HepG2 (cell line): ENCODE measurements at regions not wholly inside any gene's neighbourhood (a gene's known extent, or its start where the extent isn't known, plus 50 kb on each side); places are given as distances from the start of the nearest gene placed in this dataset.

ENCODE experiments used
- ATAC-seq: fragments of 200-7000 bp; cut with Tn5 transposase; 3 replicates; pipeline ENCODE4 v1.9.1; 2020; ENCODE audit warnings: mild to moderate bottlenecking, moderate library complexity
- BruUV-seq: library from RNA; stranded (reverse); fragments of 400-500 nt; replicated peaks from 2 replicates; lab custom pipeline; 2021; lab: Mats Ljungman, UMichigan
- CTCF ChIA-PET: fragments of 300-600 bp; formaldehyde crosslinking; extraction: SDS; loops from one replicate; lab custom pipeline; 2021; ENCODE audit warnings: low total read pairs, inconsistent platforms, low intra/inter-chr PET ratio; lab: Yijun Ruan, JAX
- POLR2A ChIA-PET: fragments of 350-600 bp; sonication (Branson Sonifier 250); formaldehyde crosslinking; loops from one replicate; lab custom pipeline; 2020; ENCODE audit warnings: antibody characterized with exemption, inconsistent platforms; lab: Yijun Ruan, JAX
- DNase-seq: peaks from one replicate; pipeline ENCODE4 v3.0.0-alpha.2; 2015; ENCODE audit warnings: low spot score
- FAIRE-seq: peaks from 3 replicates; lab custom pipeline; 2011; peaks lifted over from hg19 to GRCh38; lab: Jason Lieb, UNC
- H2AFZ ChIP-seq: one replicate; pipeline ENCODE4 v1.6.1; 2011; ENCODE audit warnings: low read length, inconsistent platforms
- H3K27ac ChIP-seq: fragments of 300-600 bp; 3 replicates; pipeline ENCODE4 v1.8.0; 2011; ENCODE audit warnings: mixed run types, mild to moderate bottlenecking, mixed read lengths, low read length, inconsistent platforms; ENCODE audit not compliant: insufficient read depth; ENCODE audit errors: extremely low read length
- H3K27me3 ChIP-seq, 2 experiments: fragments of 200-600 bp in 1 of 2; 2 replicates in 1 of 2; 3 replicates in 1 of 2; pipeline versions ENCODE4 v1.6.0 to v1.8.0; 2011; ENCODE audit warnings: low read length in 2 of 2, mild to moderate bottlenecking in 2 of 2, moderate library complexity in 2 of 2, inconsistent platforms in 1 of 2; ENCODE audit not compliant: insufficient read depth in 2 of 2, control insufficient read depth in 1 of 2
- H3K36me3 ChIP-seq, 2 experiments: fragments of 200-600 bp in 1 of 2; replicated peaks in 1 of 2; 2 replicates in 1 of 2; 3 replicates in 1 of 2; pipeline versions ENCODE4 v1.5.1 to v1.8.0; 2011; ENCODE audit warnings: low read length in 2 of 2, inconsistent platforms in 1 of 2; ENCODE audit not compliant: insufficient read depth in 2 of 2, control insufficient read depth in 1 of 2
- H3K4me1 ChIP-seq: 2 replicates; pipeline ENCODE4 v1.5.1; 2012; ENCODE audit warnings: low read length, inconsistent platforms; ENCODE audit not compliant: insufficient read depth
- H3K4me2 ChIP-seq: 2 replicates; pipeline ENCODE4 v1.6.0; 2011; ENCODE audit warnings: low read depth, low read length, inconsistent platforms
- H3K4me3 ChIP-seq, 3 experiments: fragments of 200-600 bp in 1 of 3; sonication (generic), shearing (Covaris generic) in 1 of 3; replicated peaks in 1 of 3; 2 replicates each; pipeline ENCODE4 v1.5.1; 2011 to 2016; ENCODE audit warnings: low read length in 3 of 3, inconsistent platforms in 2 of 3, low read depth in 2 of 3, mild to moderate bottlenecking in 2 of 3, control low read depth in 1 of 3, mixed read lengths in 1 of 3; ENCODE audit not compliant: insufficient read depth in 1 of 3
- H3K79me2 ChIP-seq: one replicate; pipeline ENCODE4 v1.6.1; 2011; ENCODE audit warnings: low read length, inconsistent platforms; ENCODE audit not compliant: insufficient read depth
- H3K9ac ChIP-seq: 2 replicates; pipeline ENCODE4 v1.6.0; 2011; ENCODE audit warnings: mild to moderate bottlenecking, low read depth, low read length, inconsistent platforms; ENCODE audit not compliant: insufficient read depth
- H3K9me3 ChIP-seq: 2 replicates; pipeline ENCODE4 v1.5.1; 2012; ENCODE audit warnings: mild to moderate bottlenecking, low read length
- H4K20me1 ChIP-seq: 2 replicates; pipeline ENCODE4 v1.6.0; 2011; ENCODE audit warnings: inconsistent platforms, mild to moderate bottlenecking, low read length, moderate library complexity; ENCODE audit not compliant: insufficient read depth
- ATF5 ChIP-seq: sonication (generic); formaldehyde crosslinking; IDR thresholded peaks from 2 replicates; pipeline ENCODE4 v1.4.0; 2020; ENCODE audit warnings: mild to moderate bottlenecking, low read depth, missing genetic modification reagents
- ELF3 ChIP-seq: IDR thresholded peaks from 2 replicates; pipeline ENCODE4 v1.6.1; 2016; ENCODE audit warnings: missing genetic modification reagents, missing compliant biosample characterization
- ETV5 ChIP-seq: IDR thresholded peaks from 2 replicates; pipeline ENCODE4 v1.6.1; 2018; ENCODE audit warnings: missing biosample characterization, missing genetic modification reagents, inconsistent platforms, borderline replicate concordance
- GPN1 ChIP-seq: sonication (generic); formaldehyde crosslinking; IDR thresholded peaks from 2 replicates; pipeline ENCODE4 v1.5.1; 2020; ENCODE audit warnings: missing genetic modification reagents, borderline replicate concordance
- HNF1A ChIP-seq, 2 experiments: sonication (generic) in 1 of 2; formaldehyde crosslinking in 1 of 2; IDR thresholded peaks; 2 replicates each; pipeline versions ENCODE4 v1.4.0 to v1.6.1; 2016 to 2020; ENCODE audit warnings: borderline replicate concordance in 1 of 2, low read depth in 1 of 2, mild to moderate bottlenecking in 1 of 2, missing genetic modification reagents in 1 of 2
- PRMT3 ChIP-seq: sonication (generic); formaldehyde crosslinking; IDR thresholded peaks from 2 replicates; pipeline ENCODE4 v1.8.1; 2022; ENCODE audit warnings: low read depth, mild to moderate bottlenecking, moderate library complexity, missing genetic modification reagents, borderline replicate concordance
- SPEN ChIP-seq: sonication (generic); formaldehyde crosslinking; IDR thresholded peaks from 2 replicates; pipeline ENCODE4 v1.5.1; 2020; ENCODE audit warnings: low read depth, mild to moderate bottlenecking, missing genetic modification reagents
- ZBTB7B ChIP-seq: sonication (generic); formaldehyde crosslinking; IDR thresholded peaks from 2 replicates; pipeline ENCODE4 v1.4.0; 2020; ENCODE audit warnings: missing genetic modification reagents
- ZNF232 ChIP-seq: sonication (generic); formaldehyde crosslinking; IDR thresholded peaks from 2 replicates; pipeline ENCODE4 v1.4.0; 2020; ENCODE audit warnings: missing genetic modification reagents, borderline replicate concordance
- ZNF24 ChIP-seq: fragments of 450-650 bp; IDR thresholded peaks from 2 replicates; pipeline ENCODE4 v1.6.1; 2017; ENCODE audit warnings: antibody characterized with exemption, mild to moderate bottlenecking
- ZNF350 ChIP-seq: sonication (generic); formaldehyde crosslinking; IDR thresholded peaks from 2 replicates; pipeline ENCODE4 v1.4.0; 2020; ENCODE audit warnings: mild to moderate bottlenecking, low read depth, missing genetic modification reagents, borderline replicate concordance
- WGBS: methylation state at CpG from one replicate; pipeline ENCODE4 v1.1.6; 2017; ENCODE audit warnings: low lambda C conversion rate; 5-methylcytosine and 5-hydroxymethylcytosine counted together
- in situ Hi-C: cut with HindIII; loops from 2 replicates; pipeline ENCODE4 v1.10.0; 2017; ENCODE audit warnings: low pct_unique_long_range_greater_than_20kb; ENCODE audit not compliant: extremely low pct_ligation_motif_present
- intact Hi-C: fragments of 100-400 bp; cut with micrococcal nuclease; formaldehyde crosslinking; loops from one replicate; pipeline ENCODE4 v1.10.0; 2022; ENCODE audit not compliant: unreplicated experiment

GRCh38 chr6:170231293-170232185, 59.3 kb downstream of the DLL1 start:
- ChIA-PET CTCF (no interaction called here), POLR2A (no interaction called here)
- in situ Hi-C loops (no loop called here), intact Hi-C loops (no loop called here)
- no peak overlapping the region for H3K27ac ChIP-seq
- H2AFZ ChIP-seq: no peak overlapping the region
- H3K4me3 ChIP-seq: no peak overlapping the region
- H4K20me1 ChIP-seq: no peaks in the 10 kb centered on the region; the same call in 1 of the 2 replicates
- H3K9me3 ChIP-seq: no peaks in the 10 kb centered on the region
- no peaks in the 10 kb centered on the region for H3K79me2 ChIP-seq
- H3K9ac ChIP-seq: no peak overlapping the region
- ATAC-seq: no peak
- FAIRE-seq: no peak
- DNase-seq: no peak
- no peak overlapping the region for H3K4me2 ChIP-seq
- 38% methylated on average over 22 of the region's 22 CpGs for WGBS
- no peaks in the 10 kb centered on the region for H3K4me1 ChIP-seq
- TF ChIP-seq ETV5 (CRISPR knock-in tag) (no peak), ZNF232 (CRISPR knock-in tag) (no peak)
- H3K27me3 ChIP-seq: peaks cover 10 to 92% of the 10 kb centered on the region in 2 experiments
- no TSS peak for BruUV-seq
- H3K36me3 ChIP-seq: no peaks in the 10 kb centered on the region

GRCh38 chr6:170230520-170231292, 60.2 kb downstream of the DLL1 start:
- Histone ChIP-seq H4K20me1 (no peaks in the 10 kb centered on the region; the same call in 1 of the 2 replicates), H3K79me2 (no peaks in the 10 kb centered on the region), H3K27ac (no peak overlapping the region), H3K4me1 (no peaks in the 10 kb centered on the region), H3K27me3 (peaks cover 8 to 92% of the 10 kb centered on the region in 2 experiments), H3K4me3 (no peak overlapping the region), H3K9me3 (no peaks in the 10 kb centered on the region), H2AFZ (no peak overlapping the region), H3K36me3 (no peaks in the 10 kb centered on the region), H3K9ac (no peak overlapping the region), H3K4me2 (no peak overlapping the region)
- no peak for DNase-seq
- no peak for ATAC-seq
- FAIRE-seq: no peak
- in situ Hi-C loops (no loop called here), intact Hi-C loops (no loop called here)
- WGBS: 27% methylated on average over 18 of the region's 19 CpGs
- POLR2A ChIA-PET: no interaction called here
- CTCF ChIA-PET: no interaction called here
- BruUV-seq: no TSS peak
- TF ChIP-seq ELF3 (CRISPR knock-in tag) (no peak), PRMT3 (CRISPR knock-in tag) (no peak), HNF1A (IDR thresholded peaks at IDR 0.05; ENCODE audit: low read depth) (no peak), HNF1A (CRISPR knock-in tag; IDR thresholded peaks at IDR 0.05; ENCODE audit: borderline replicate concordance) (no peak), ATF5 (CRISPR knock-in tag) (no peak), ZNF24 (no peak), SPEN (CRISPR knock-in tag) (no peak), ZBTB7B (CRISPR knock-in tag) (no peak), ZNF350 (CRISPR knock-in tag) (no peak), GPN1 (CRISPR knock-in tag) (no peak)
